Endodermal cell (in vitro differentiated cells): ENCODE measurements at regions not wholly inside any gene's neighbourhood (a gene's known extent, or its start where the extent isn't known, plus 50 kb on each side); places are given as distances from the start of the nearest gene placed in this dataset.

Experiments
- DNase-seq: peaks from one replicate; pipeline ENCODE4 v3.0.0-alpha.2; 2017
- H3K27ac ChIP-seq: 2 replicates; pipeline ENCODE4 v1.5.1; 2013; ENCODE audit warnings: mild to moderate bottlenecking, low read depth, low read length, moderate library complexity
- H3K27me3 ChIP-seq: 2 replicates; pipeline ENCODE4 v1.6.1; 2013; ENCODE audit warnings: mild to moderate bottlenecking, low read length, moderate library complexity; ENCODE audit not compliant: insufficient read depth, control insufficient read depth, poor library complexity, severe bottlenecking
- H3K36me3 ChIP-seq: 2 replicates; pipeline ENCODE4 v1.7.0; 2013; ENCODE audit warnings: mild to moderate bottlenecking, low read length, moderate library complexity; ENCODE audit not compliant: control insufficient read depth, insufficient read depth
- H3K4me1 ChIP-seq: one replicate; pipeline ENCODE4 v1.7.0; 2013; ENCODE audit warnings: low read length; ENCODE audit not compliant: control insufficient read depth, insufficient read depth
- H3K4me3 ChIP-seq: 2 replicates; pipeline ENCODE4 v1.5.1; 2013; ENCODE audit warnings: mild to moderate bottlenecking, low read length, moderate library complexity
- H3K9ac ChIP-seq: 2 replicates; pipeline ENCODE4 v1.6.1; 2013; ENCODE audit warnings: mild to moderate bottlenecking, low read length, moderate library complexity; ENCODE audit not compliant: poor library complexity, severe bottlenecking; ENCODE audit errors: extremely low read depth
- H3K9me3 ChIP-seq: 2 replicates; pipeline ENCODE4 v1.6.1; 2013; ENCODE audit warnings: mild to moderate bottlenecking, low read length, moderate library complexity; ENCODE audit not compliant: control insufficient read depth
- H3K27ac Mint-ChIP-seq: 2 replicates; pipeline ENCODE4 v1.8.0; 2020; ENCODE audit warnings: mixed read lengths
- H3K27me3 Mint-ChIP-seq: 2 replicates; pipeline ENCODE4 v1.8.0; 2021; ENCODE audit warnings: mild to moderate bottlenecking, mixed read lengths; ENCODE audit not compliant: insufficient read depth
- H3K36me3 Mint-ChIP-seq: 2 replicates; pipeline ENCODE4 v1.8.0; 2020; ENCODE audit warnings: low read depth, mixed read lengths
- H3K4me1 Mint-ChIP-seq: 2 replicates; pipeline ENCODE4 v1.8.0; 2020; ENCODE audit warnings: mixed read lengths
- H3K4me3 Mint-ChIP-seq: 2 replicates; pipeline ENCODE4 v1.8.0; 2020; ENCODE audit warnings: mild to moderate bottlenecking, moderate library complexity, mixed read lengths
- H3K9me3 Mint-ChIP-seq: 2 replicates; pipeline ENCODE4 v1.8.0; 2020; ENCODE audit warnings: mild to moderate bottlenecking, mixed read lengths
- WGBS, 2 experiments: methylation state at CpG; one replicate each; pipeline versions ENCODE4 v1.1.5 to v1.1.7; 2013; ENCODE audit warnings: missing lambda C conversion rate in 2 of 2, mixed read lengths in 1 of 2; ENCODE audit not compliant: insufficient coverage in 1 of 2, insufficient read length in 1 of 2; 5-methylcytosine and 5-hydroxymethylcytosine counted together
- TF ChIP-seq, protein P1 (sequence below): fragments of 200-600 bp; sonication (generic); conservative IDR thresholded peaks from 2 replicates; pipeline ENCODE4 v1.5.0; 2021; ENCODE audit warnings: antibody characterized with exemption, mild to moderate bottlenecking

DNA sequence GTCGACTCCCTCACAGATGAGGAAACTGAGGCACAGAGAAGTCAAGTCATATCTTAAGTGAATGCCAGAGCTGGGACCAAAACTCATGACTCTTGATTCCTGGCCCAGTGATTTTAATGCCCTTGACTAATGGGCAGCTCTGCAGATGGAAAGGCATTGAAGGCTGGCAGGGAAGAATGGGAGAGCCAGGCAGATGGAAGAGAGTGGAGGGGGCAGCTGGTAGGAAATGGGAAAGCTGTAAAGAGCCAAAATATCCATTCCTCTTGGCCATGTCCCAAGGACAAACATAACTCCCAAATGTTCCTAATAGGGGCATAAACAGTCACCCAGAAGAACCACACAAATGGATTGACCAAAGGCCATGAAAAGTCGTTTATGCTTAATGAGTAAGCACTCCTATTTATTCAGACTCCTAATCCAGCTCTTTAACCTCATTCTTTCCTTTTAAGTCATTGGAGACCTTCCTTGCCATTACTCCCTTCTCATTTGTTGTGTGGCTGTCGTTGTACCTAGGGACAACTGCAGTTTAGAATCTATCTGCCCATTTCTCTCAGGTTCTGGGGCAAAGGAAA lies 330.5 kb upstream of the ROPN1 start:
- Histone ChIP-seq H3K4me1 (peaks cover 5% of the 10 kb centered on the region), H3K9ac (no peak overlapping the region), H3K27ac (no peak overlapping the region), H3K9me3 (no peaks in the 10 kb centered on the region), H3K4me3 (no peak overlapping the region), H3K27me3 (no peaks in the 10 kb centered on the region), H3K36me3 (no peaks in the 10 kb centered on the region)
- Mint-ChIP-seq H3K27me3 (no peaks in the 10 kb centered on the region), H3K9me3 (no peaks in the 10 kb centered on the region), H3K27ac (no peak overlapping the region), H3K4me1 (no peaks in the 10 kb centered on the region), H3K4me3 (no peak overlapping the region), H3K36me3 (no peaks in the 10 kb centered on the region)
- TF ChIP-seq, protein P1, sequence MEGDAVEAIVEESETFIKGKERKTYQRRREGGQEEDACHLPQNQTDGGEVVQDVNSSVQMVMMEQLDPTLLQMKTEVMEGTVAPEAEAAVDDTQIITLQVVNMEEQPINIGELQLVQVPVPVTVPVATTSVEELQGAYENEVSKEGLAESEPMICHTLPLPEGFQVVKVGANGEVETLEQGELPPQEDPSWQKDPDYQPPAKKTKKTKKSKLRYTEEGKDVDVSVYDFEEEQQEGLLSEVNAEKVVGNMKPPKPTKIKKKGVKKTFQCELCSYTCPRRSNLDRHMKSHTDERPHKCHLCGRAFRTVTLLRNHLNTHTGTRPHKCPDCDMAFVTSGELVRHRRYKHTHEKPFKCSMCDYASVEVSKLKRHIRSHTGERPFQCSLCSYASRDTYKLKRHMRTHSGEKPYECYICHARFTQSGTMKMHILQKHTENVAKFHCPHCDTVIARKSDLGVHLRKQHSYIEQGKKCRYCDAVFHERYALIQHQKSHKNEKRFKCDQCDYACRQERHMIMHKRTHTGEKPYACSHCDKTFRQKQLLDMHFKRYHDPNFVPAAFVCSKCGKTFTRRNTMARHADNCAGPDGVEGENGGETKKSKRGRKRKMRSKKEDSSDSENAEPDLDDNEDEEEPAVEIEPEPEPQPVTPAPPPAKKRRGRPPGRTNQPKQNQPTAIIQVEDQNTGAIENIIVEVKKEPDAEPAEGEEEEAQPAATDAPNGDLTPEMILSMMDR, result no peak
- no peak for DNase-seq
- 88 to 96% methylated on average over 3 of the region's 3 CpGs for WGBS, 2 experiments

DNA sequence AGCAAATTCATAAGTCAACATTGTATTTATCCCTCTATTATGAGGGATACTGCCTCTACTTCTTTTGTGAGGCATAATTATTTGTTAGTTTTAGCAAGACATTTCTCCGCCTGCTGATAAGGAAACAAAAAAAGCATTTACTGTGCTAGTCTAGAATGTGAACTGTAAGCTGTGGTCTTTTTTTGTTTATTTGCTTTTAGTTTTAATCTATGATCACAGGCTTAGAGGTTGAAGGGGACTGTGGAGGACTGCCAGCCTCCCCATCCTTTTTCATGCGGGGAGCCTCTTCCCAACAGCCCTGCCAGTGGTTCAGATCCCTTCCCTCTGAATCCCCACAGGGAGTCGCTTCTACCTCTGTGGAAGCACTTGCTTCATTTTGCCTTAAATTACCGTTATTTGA lies 331.0 kb upstream of the ROPN1 start:
- TF ChIP-seq, protein P1, result no peak
- 75 to 82% methylated on average over 3 to 4 of the region's 4 CpGs for WGBS, 2 experiments

DNA sequence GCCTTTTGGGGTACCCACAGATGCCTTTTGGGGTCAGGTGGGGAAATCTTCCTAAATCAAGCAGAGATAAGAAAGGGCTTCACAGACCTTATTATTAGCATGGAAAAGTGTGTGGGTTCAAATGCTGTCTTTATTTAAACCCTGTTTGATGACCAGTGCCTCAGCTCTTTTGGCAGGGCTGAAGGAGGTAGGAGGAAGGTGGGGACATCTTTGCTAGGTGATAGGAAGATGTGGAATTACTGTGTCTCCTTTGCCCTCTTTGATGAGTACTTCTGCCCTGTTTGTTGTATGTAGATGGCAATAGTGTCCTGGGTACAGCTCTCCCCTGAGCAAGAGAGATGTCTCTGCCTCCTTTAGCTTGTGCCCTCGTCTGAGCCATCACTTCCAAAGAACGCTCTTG lies 333.3 kb upstream of the ROPN1 start:
- H3K27ac ChIP-seq, result no peak overlapping the region
- Mint-ChIP-seq H3K27ac (no peak overlapping the region), H3K36me3 (no peaks in the 10 kb centered on the region), H3K4me1 (no peaks in the 10 kb centered on the region), H3K9me3 (no peaks in the 10 kb centered on the region), H3K27me3 (no peaks in the 10 kb centered on the region), H3K4me3 (no peak overlapping the region)
- no peak overlapping the region for H3K4me3 ChIP-seq
- 88 to 92% methylated on average over 2 of the region's 2 CpGs for WGBS, 2 experiments
- peak; percentile 9 for DNase-seq
- TF ChIP-seq, protein P1, result no peak
- H3K27me3 ChIP-seq, result no peaks in the 10 kb centered on the region
- no peaks in the 10 kb centered on the region for H3K9me3 ChIP-seq
- no peaks in the 10 kb centered on the region for H3K36me3 ChIP-seq
- peaks cover 5% of the 10 kb centered on the region for H3K4me1 ChIP-seq
- no peak overlapping the region for H3K9ac ChIP-seq

More for the DNA sequence above, 331.0 kb upstream of the ROPN1 start:
- Mint-ChIP-seq H3K27me3 (no peaks in the 10 kb centered on the region), H3K27ac (no peak overlapping the region), H3K36me3 (no peaks in the 10 kb centered on the region), H3K4me3 (no peak overlapping the region), H3K4me1 (no peaks in the 10 kb centered on the region), H3K9me3 (no peaks in the 10 kb centered on the region)
- H3K4me3 ChIP-seq, result no peak overlapping the region
- H3K36me3 ChIP-seq, result no peaks in the 10 kb centered on the region
- no peak for DNase-seq
- H3K27ac ChIP-seq, result no peak overlapping the region
- no peaks in the 10 kb centered on the region for H3K9me3 ChIP-seq
- H3K27me3 ChIP-seq, result no peaks in the 10 kb centered on the region
- H3K9ac ChIP-seq, result no peak overlapping the region
- H3K4me1 ChIP-seq, result peaks cover 5% of the 10 kb centered on the region
